ENCODE measurements at regions not wholly inside any gene's neighbourhood (a gene's known extent, or its start where the extent isn't known, plus 50 kb on each side); places are given as distances from the start of the nearest gene placed in this dataset.

DNA sequence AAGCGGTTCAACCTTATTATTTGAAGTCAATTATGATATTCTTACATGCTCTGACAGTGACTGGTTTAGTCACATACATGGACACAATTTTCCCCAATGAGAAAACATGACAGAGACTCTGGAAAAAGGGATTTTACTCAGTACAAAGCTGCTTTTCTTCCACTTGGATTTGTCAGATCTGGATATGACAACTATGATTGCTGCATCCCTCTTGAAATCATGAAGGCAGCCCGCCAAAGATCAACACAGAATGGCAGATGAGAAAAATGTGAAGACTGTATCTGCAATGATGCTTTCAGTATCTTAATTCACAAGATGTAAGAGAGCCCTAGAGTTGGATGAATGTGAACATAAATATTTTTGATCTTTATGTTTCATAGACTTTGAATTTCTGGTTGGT lies 439.6 kb downstream of the CDH8 start:
- Mint-ChIP-seq H3K36me3 (ENCODE audit: low read depth) (no peaks in the 10 kb centered on the region), H3K27me3 (ENCODE audit: low read depth) (no peaks in the 10 kb centered on the region), H3K27ac (no peak overlapping the region), H3K9me3 (peaks cover 22% of the 10 kb centered on the region), H3K4me1 (ENCODE audit: low read depth) (no peaks in the 10 kb centered on the region), H3K4me3 (no peak overlapping the region)
- DNase-seq: no peak
- intact Hi-C loops (cut with micrococcal nuclease): no loop called here
- CTCF ChIA-PET: no interaction called here

DNA sequence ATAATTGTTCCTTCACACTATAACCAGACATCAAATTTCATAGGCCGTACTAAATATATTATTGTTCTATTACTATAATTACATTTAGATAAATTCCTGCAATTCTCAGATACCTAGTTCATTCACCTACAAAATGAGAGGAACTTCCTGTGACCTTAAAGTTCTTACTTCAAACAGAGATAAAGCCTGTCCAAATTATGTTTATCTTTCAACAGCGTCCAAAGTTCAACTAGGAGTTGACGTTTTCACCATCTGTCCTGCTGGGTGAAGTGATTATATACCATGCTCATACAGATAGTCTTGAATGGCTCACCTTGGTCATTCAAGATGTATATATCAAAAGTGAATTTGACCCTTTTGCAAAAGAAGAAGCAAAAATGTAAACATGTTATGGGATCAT lies 440.6 kb downstream of the CDH8 start:
- Mint-ChIP-seq H3K9me3 (peaks cover 22% of the 10 kb centered on the region), H3K27me3 (ENCODE audit: low read depth) (no peaks in the 10 kb centered on the region), H3K27ac (no peak overlapping the region), H3K4me3 (no peak overlapping the region), H3K36me3 (ENCODE audit: low read depth) (no peaks in the 10 kb centered on the region), H3K4me1 (ENCODE audit: low read depth) (no peaks in the 10 kb centered on the region)
- no peak for DNase-seq
- intact Hi-C loops (cut with micrococcal nuclease): no loop called here
- CTCF ChIA-PET: no interaction called here

DNA sequence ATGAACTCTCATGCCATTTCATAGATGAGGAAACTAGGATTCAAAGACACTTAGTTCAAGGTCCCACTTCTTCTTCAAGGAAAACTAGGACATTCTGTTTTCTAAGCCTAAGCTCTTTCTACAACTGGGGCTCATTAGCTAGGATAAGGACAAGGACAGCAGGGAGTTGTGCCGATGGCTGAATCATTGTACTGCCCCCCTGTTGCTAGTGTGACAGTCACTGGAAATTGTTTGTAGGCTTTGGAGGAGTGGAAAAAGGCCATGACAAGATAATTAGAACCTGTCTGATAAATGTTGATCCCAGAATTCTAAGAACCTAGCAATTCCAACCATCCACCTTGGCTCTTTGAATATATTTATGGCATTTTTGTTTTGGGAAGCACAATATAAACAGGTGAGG lies 445.7 kb downstream of the CDH8 start:
- H3K27me3 Mint-ChIP-seq (ENCODE audit: low read depth): no peaks in the 10 kb centered on the region
- H3K4me1 Mint-ChIP-seq (ENCODE audit: low read depth): no peaks in the 10 kb centered on the region
- intact Hi-C loops (cut with micrococcal nuclease): no loop called here
- H3K9me3 Mint-ChIP-seq: peaks cover 15% of the 10 kb centered on the region
- H3K27ac Mint-ChIP-seq: no peak overlapping the region
- H3K4me3 Mint-ChIP-seq: no peak overlapping the region
- H3K36me3 Mint-ChIP-seq (ENCODE audit: low read depth): no peaks in the 10 kb centered on the region
- CTCF ChIA-PET: no interaction called here
- DNase-seq: no peak

DNA sequence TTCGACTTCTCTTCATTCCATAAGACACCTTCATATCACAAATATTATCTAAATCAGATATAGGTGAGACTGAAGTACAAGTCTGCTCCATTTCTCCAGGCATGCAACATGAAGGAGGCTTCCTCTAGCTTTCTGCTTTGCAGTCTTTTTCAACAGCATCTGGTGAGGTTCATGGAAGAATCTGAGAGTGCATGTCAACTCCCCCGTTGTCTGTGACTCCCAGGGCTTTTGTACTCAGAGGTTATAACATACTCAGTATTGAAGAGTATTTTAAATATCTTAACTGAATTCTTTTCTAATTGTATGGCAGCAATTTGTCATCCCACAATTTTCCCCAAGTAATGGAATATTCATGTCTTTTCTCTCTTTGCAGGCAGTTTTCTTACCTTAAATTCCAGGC lies 448.7 kb downstream of the CDH8 start:
- DNase-seq: no peak
- Mint-ChIP-seq H3K4me1 (ENCODE audit: low read depth) (no peaks in the 10 kb centered on the region), H3K36me3 (ENCODE audit: low read depth) (no peaks in the 10 kb centered on the region), H3K27me3 (ENCODE audit: low read depth) (no peaks in the 10 kb centered on the region), H3K4me3 (no peak overlapping the region), H3K9me3 (peaks cover 6% of the 10 kb centered on the region), H3K27ac (no peak overlapping the region)
- intact Hi-C loops (cut with micrococcal nuclease): no loop called here
- CTCF ChIA-PET: no interaction called here

DNA sequence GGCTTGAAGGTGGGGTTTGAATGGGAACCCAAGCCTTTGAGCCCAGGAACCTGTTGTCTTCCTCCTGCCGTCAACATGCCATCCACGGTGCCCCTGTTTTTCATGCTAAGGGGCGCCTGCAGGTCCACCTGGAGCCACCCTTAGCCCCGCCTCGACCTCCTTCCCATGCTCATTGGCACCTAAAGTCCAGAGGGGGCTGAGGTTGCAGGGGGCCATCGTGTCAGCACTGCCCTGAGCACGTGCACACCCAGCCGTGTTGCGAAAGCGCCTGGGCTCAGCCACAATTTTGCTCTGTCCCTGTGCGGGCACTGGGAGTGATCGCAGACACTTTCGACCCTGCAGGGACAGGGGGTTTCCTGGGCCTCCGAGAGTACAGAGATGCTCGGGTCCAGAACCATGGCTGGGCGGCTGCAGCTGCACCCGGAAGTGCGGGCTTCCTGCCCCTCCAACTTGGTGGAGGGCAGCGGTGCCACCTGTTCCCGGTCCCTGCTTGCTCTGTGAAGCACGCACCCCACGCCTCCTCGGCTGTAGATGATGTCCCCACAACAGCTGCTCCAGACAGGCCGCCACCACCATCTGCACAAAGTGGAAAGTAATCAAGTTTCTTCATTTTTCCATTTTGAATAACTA lies 454.7 kb downstream of the CDH8 start:
- intact Hi-C loops (cut with micrococcal nuclease): no loop called here
- CTCF ChIA-PET: interaction anchor here (1.2 kb wide), 1 partner anchor 12 kb away, joined by 3 read pairs; no protein-coding TSS in a partner anchor
- Mint-ChIP-seq H3K27ac (no peak overlapping the region), H3K27me3 (ENCODE audit: low read depth) (no peaks in the 10 kb centered on the region), H3K4me1 (ENCODE audit: low read depth) (no peaks in the 10 kb centered on the region), H3K9me3 (peaks cover 13% of the 10 kb centered on the region), H3K36me3 (ENCODE audit: low read depth) (no peaks in the 10 kb centered on the region), H3K4me3 (no peak overlapping the region)
- no peak for DNase-seq

DNA sequence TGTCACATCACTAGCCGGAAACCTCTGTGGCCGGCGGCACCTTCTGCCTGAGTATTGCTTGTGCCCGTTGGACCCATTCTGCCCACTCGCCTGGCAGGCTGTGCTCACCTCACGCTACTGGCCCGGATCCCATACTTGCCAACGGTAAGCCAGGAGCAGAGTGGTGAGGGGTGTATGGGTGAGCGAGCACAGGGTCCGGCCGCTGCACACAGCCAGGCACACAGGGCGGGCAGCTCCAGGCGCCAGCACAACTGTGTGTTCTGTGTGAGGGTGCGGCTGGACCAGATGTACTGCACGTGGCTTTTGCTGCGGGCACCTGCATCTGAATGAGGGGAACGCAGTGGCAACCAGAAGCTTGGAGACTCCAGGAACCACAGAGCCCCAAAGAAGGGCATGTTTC lies 455.7 kb downstream of the CDH8 start:
- Mint-ChIP-seq H3K27me3 (ENCODE audit: low read depth) (no peaks in the 10 kb centered on the region), H3K27ac (no peak overlapping the region), H3K4me1 (ENCODE audit: low read depth) (no peaks in the 10 kb centered on the region), H3K4me3 (no peak overlapping the region), H3K9me3 (peaks cover 18% of the 10 kb centered on the region), H3K36me3 (ENCODE audit: low read depth) (no peaks in the 10 kb centered on the region)
- CTCF ChIA-PET: no interaction called here
- intact Hi-C loops (cut with micrococcal nuclease): no loop called here
- no peak for DNase-seq

DNA sequence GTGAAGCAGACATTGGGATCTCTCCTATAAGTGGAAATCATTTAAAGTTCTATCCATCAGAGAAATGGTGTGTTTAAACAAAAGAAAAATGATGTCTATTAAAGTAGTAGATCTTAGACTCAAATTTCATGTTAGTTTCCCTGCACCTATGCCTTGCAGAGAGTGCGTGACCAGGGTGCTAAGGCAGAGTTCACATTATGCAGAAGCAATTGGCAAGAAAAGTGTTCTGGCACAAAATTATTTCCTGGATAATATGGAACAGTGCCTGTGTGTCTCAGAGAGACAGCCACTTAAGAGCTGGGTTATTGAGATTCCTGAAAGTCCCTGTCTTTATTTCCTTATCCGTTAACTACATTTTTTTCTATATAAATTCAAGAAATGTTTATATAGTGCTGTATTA lies 457.0 kb downstream of the CDH8 start:
- CTCF ChIA-PET: no interaction called here
- peaks cover 18% of the 10 kb centered on the region for H3K9me3 Mint-ChIP-seq
- H3K27ac Mint-ChIP-seq: no peak overlapping the region
- H3K4me1 Mint-ChIP-seq (ENCODE audit: low read depth): no peaks in the 10 kb centered on the region
- intact Hi-C loops (cut with micrococcal nuclease): no loop called here
- no peaks in the 10 kb centered on the region for H3K36me3 Mint-ChIP-seq (ENCODE audit: low read depth)
- no peak for DNase-seq
- H3K27me3 Mint-ChIP-seq (ENCODE audit: low read depth): no peaks in the 10 kb centered on the region
- H3K4me3 Mint-ChIP-seq: no peak overlapping the region

DNA sequence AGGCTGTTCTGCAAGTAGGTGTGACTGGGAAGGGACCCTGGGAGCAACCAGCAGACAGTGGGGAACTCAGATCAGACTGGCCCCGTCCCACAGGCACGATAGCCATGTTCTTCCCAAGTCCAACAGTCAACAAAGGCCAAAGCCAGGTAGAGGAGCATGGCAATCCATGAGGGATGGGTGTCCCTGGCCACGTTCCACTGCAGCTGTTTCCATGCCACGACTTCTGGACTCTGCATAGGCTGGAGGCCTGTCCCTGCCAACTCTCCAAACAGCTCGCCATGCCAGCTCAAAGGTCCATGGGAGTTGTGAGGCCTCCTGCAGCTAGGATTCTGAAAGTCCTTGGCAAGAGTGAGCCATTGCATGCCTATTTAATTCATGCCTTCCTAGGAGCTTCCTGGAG lies 459.8 kb downstream of the CDH8 start:
- DNase-seq: no peak
- Mint-ChIP-seq H3K27ac (no peak overlapping the region), H3K27me3 (ENCODE audit: low read depth) (no peaks in the 10 kb centered on the region), H3K9me3 (peaks cover 22% of the 10 kb centered on the region), H3K36me3 (ENCODE audit: low read depth) (no peaks in the 10 kb centered on the region), H3K4me1 (ENCODE audit: low read depth) (no peaks in the 10 kb centered on the region), H3K4me3 (no peak overlapping the region)
- CTCF ChIA-PET: no interaction called here
- intact Hi-C loops (cut with micrococcal nuclease): no loop called here

DNA sequence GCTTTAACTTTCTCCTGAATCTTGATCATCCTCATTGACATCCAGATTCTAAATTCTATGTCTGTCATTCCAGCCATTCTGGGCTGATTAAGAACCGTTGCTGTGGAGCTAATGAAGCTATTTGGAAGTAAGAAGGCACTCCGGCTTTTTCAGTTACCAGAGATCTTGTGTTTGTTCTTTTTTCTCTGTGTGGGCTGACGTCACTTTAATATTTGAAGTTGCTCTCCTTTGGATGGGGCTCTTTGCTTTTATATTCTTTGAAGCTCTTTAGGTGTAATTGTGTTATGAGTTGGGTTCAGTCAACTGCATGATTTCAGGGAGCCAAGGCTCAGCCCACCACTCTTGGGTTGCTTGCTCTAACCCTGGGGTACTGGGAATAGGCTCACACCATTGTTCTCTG lies 460.6 kb downstream of the CDH8 start:
- Mint-ChIP-seq H3K4me3 (no peak overlapping the region), H3K27ac (no peak overlapping the region), H3K4me1 (ENCODE audit: low read depth) (no peaks in the 10 kb centered on the region), H3K36me3 (ENCODE audit: low read depth) (no peaks in the 10 kb centered on the region), H3K9me3 (peaks cover 22% of the 10 kb centered on the region), H3K27me3 (ENCODE audit: low read depth) (no peaks in the 10 kb centered on the region)
- CTCF ChIA-PET: no interaction called here
- no peak for DNase-seq
- intact Hi-C loops (cut with micrococcal nuclease): no loop called here

DNA sequence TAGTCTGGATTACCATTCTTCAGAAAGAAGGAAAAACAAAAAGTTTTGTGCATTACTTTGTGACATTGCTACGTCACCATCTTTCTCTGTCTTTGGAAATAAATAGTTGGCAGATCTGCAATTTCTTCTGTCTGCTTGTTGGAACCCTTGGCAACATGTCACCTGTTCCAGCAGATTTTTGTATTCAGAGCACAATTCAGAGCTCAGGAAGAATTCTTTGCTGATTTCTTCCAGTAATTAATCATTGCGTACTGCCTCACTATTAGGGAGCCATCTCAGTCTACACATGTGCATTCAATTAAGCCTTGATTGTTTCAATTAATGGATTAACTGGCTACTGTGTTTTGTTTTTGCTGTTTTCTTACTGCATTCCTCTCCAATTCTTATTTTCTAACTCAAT lies 467.2 kb downstream of the CDH8 start:
- H3K36me3 Mint-ChIP-seq (ENCODE audit: low read depth): no peaks in the 10 kb centered on the region
- no peaks in the 10 kb centered on the region for H3K27me3 Mint-ChIP-seq (ENCODE audit: low read depth)
- no peaks in the 10 kb centered on the region for H3K4me1 Mint-ChIP-seq (ENCODE audit: low read depth)
- CTCF ChIA-PET: no interaction called here
- intact Hi-C loops (cut with micrococcal nuclease): no loop called here
- H3K27ac Mint-ChIP-seq: no peak overlapping the region
- H3K9me3 Mint-ChIP-seq: peaks cover 13% of the 10 kb centered on the region
- no peak overlapping the region for H3K4me3 Mint-ChIP-seq
- no peak for DNase-seq

DNA sequence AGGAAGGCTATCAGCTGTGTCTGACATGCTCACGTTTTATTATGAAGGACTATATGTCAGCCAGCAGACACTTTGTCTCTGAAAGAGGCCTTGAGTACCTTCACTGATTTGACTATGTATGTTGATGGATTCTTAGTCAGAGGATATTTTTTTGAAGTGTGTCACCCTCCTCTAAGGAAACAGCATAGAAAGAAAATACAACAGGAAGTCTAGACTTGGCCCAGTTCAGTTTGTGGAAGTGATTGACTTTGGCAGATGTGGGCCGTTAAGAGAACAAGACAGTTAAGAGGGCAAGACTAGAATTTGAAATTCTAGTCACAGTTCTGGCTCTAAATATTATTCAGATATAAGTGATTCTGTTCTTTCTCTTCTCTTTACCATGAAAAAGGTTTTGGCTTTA lies 471.5 kb downstream of the CDH8 start:
- no peaks in the 10 kb centered on the region for H3K4me1 Mint-ChIP-seq (ENCODE audit: low read depth)
- no peak overlapping the region for H3K27ac Mint-ChIP-seq
- DNase-seq: no peak
- no peak overlapping the region for H3K4me3 Mint-ChIP-seq
- no peaks in the 10 kb centered on the region for H3K27me3 Mint-ChIP-seq (ENCODE audit: low read depth)
- intact Hi-C loops (cut with micrococcal nuclease): no loop called here
- no peaks in the 10 kb centered on the region for H3K36me3 Mint-ChIP-seq (ENCODE audit: low read depth)
- CTCF ChIA-PET: no interaction called here
- peaks cover 7% of the 10 kb centered on the region for H3K9me3 Mint-ChIP-seq

DNA sequence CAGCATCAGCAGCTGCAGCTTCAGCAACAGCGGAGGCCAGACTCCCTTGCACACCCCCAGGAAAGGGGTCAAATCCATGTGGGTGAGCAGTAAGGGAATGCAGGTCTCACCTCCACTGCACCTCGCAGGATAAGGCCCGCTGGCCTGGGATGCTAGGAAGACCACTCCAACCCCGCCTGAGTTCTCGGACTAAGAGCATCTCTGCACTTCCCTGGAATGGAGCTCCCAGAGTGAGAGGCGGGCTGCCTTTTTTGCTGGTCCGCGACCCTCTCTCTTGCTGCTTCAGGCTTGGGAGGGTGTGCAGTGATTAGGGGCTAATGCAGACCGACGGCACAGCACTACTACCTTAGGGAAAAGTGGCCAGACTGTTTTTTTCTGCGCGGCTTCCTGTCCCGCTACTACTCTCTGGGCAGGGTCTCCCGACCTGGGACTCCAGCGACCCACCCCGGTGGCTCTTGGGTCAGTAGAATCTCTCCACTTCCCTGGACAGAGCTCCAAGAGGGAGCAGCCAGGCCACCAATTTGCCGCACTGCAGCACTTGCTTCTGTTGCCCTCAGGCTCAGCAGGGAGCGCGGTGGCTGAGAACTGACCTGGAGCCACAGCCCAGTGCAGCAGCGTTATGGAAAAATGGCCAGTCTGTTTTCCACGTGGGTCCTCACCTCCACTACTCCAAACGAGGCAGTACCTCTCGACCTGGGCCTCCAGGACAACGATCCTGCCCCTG lies 480.4 kb downstream of the CDH8 start:
- no peak overlapping the region for H3K4me3 Mint-ChIP-seq
- no peak for DNase-seq
- intact Hi-C loops (cut with micrococcal nuclease): no loop called here
- H3K4me1 Mint-ChIP-seq (ENCODE audit: low read depth): no peaks in the 10 kb centered on the region
- peaks cover 3% of the 10 kb centered on the region for H3K9me3 Mint-ChIP-seq
- no peaks in the 10 kb centered on the region for H3K27me3 Mint-ChIP-seq (ENCODE audit: low read depth)
- CTCF ChIA-PET: no interaction called here
- H3K36me3 Mint-ChIP-seq (ENCODE audit: low read depth): no peaks in the 10 kb centered on the region
- no peak overlapping the region for H3K27ac Mint-ChIP-seq

DNA sequence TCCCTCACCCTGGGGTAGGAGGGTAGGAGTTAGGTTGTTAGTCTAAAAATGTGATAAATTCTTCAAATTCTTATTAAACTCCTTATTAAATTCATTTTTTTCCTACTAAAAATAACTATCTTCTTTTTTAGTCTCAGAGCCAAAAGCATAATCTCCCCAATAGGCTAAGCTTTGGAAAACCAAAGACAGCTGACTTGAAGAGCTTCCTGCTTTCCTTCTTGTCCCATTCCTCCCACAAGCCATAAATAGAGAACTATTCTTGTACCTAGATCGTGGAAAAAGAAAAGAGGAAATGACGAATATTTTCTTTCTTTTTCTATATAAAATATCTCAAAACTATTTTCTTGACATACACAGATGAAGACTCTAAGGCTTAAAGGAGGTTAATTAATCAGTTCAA lies 486.9 kb downstream of the CDH8 start:
- DNase-seq: no peak
- Mint-ChIP-seq H3K4me3 (no peak overlapping the region), H3K9me3 (peaks cover 4% of the 10 kb centered on the region), H3K27me3 (ENCODE audit: low read depth) (no peaks in the 10 kb centered on the region), H3K4me1 (ENCODE audit: low read depth) (no peaks in the 10 kb centered on the region), H3K27ac (no peak overlapping the region), H3K36me3 (ENCODE audit: low read depth) (no peaks in the 10 kb centered on the region)
- intact Hi-C loops (cut with micrococcal nuclease): no loop called here
- CTCF ChIA-PET: no interaction called here
